ENCODE measurements at regions not wholly inside any gene's neighbourhood (a gene's known extent, or its start where the extent isn't known, plus 50 kb on each side); places are given as distances from the start of the nearest gene placed in this dataset.
"Not testable (repeated sequence)": the region's sequence is repeated elsewhere in the genome, so short reads cannot be mapped to it uniquely, and the experiment has no call there.

DNA sequence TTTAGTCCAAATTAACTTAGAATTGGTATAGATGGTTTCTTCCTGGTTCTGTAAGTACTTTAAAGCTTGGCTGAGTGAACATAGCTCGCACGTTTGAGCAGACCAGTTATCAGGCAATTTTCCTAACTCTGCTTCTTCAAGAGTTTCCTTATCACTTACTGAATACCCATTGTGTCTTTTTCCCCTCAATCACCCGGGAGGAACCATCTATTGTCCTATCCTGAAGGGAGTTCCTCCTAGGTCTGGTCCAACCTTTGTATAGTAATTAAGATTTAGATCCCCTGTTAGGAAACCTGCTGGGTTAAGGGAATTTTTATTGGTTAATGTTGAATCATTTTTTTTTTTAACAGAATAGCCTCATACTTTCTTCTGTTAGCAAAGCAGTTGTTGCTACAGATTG, 1215.0 kb upstream of the ATXN8OS start:
- TF ChIP-seq, protein P1, sequence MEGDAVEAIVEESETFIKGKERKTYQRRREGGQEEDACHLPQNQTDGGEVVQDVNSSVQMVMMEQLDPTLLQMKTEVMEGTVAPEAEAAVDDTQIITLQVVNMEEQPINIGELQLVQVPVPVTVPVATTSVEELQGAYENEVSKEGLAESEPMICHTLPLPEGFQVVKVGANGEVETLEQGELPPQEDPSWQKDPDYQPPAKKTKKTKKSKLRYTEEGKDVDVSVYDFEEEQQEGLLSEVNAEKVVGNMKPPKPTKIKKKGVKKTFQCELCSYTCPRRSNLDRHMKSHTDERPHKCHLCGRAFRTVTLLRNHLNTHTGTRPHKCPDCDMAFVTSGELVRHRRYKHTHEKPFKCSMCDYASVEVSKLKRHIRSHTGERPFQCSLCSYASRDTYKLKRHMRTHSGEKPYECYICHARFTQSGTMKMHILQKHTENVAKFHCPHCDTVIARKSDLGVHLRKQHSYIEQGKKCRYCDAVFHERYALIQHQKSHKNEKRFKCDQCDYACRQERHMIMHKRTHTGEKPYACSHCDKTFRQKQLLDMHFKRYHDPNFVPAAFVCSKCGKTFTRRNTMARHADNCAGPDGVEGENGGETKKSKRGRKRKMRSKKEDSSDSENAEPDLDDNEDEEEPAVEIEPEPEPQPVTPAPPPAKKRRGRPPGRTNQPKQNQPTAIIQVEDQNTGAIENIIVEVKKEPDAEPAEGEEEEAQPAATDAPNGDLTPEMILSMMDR (IDR thresholded peaks at IDR 0.05; ENCODE audit: low read length) = not testable (repeated sequence)
- TF ChIP-seq EZH2 (optimal IDR thresholded peaks at IDR 0.05; ENCODE audit: low read depth, low read length); EZH2phosphoT487 (IDR thresholded peaks at IDR 0.05; ENCODE audit: low read length): not testable (repeated sequence)
